ENCODE measurements at regions not wholly inside any gene's neighbourhood (a gene's known extent, or its start where the extent isn't known, plus 50 kb on each side); places are given as distances from the start of the nearest gene placed in this dataset.

DNA sequence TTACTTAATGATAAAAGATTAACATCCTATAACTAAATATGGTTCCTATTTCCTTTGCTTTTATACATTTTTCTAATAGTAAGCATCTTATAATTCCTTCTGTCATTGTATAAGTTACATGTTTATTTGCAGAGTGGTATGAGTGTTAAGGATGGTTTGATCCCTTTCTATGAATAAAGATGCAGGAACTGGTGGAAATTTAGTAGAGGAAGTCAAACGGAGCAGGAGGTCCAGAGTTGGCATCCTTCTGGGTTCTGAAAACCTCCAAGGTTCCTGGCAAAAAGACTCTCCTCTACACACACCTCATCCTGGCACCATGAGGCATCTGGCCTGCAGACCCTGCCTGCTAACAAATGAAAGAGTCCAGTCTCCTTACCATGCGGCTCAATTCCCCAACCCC lies 296.8 kb downstream of the SOX9 start:
- no peak for DNase-seq
- H3K27ac ChIP-seq: no peak overlapping the region
- H3K36me3 ChIP-seq (replicated peaks): peaks cover 15% of the 10 kb centered on the region
- no peaks in the 10 kb centered on the region for H3K27me3 ChIP-seq (replicated peaks)
- TF ChIP-seq, protein P1, sequence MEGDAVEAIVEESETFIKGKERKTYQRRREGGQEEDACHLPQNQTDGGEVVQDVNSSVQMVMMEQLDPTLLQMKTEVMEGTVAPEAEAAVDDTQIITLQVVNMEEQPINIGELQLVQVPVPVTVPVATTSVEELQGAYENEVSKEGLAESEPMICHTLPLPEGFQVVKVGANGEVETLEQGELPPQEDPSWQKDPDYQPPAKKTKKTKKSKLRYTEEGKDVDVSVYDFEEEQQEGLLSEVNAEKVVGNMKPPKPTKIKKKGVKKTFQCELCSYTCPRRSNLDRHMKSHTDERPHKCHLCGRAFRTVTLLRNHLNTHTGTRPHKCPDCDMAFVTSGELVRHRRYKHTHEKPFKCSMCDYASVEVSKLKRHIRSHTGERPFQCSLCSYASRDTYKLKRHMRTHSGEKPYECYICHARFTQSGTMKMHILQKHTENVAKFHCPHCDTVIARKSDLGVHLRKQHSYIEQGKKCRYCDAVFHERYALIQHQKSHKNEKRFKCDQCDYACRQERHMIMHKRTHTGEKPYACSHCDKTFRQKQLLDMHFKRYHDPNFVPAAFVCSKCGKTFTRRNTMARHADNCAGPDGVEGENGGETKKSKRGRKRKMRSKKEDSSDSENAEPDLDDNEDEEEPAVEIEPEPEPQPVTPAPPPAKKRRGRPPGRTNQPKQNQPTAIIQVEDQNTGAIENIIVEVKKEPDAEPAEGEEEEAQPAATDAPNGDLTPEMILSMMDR (IDR thresholded peaks at IDR 0.05; ENCODE audit: low read depth, low read length, missing control alignments): no peak
- H3K4me3 ChIP-seq (ENCODE audit: low read depth, low read length): no peak overlapping the region
- in situ Hi-C loops (cut with HindIII; ENCODE audit: low pct_ligation_motif_present, low sequenced_read_pairs): no loop called here

DNA sequence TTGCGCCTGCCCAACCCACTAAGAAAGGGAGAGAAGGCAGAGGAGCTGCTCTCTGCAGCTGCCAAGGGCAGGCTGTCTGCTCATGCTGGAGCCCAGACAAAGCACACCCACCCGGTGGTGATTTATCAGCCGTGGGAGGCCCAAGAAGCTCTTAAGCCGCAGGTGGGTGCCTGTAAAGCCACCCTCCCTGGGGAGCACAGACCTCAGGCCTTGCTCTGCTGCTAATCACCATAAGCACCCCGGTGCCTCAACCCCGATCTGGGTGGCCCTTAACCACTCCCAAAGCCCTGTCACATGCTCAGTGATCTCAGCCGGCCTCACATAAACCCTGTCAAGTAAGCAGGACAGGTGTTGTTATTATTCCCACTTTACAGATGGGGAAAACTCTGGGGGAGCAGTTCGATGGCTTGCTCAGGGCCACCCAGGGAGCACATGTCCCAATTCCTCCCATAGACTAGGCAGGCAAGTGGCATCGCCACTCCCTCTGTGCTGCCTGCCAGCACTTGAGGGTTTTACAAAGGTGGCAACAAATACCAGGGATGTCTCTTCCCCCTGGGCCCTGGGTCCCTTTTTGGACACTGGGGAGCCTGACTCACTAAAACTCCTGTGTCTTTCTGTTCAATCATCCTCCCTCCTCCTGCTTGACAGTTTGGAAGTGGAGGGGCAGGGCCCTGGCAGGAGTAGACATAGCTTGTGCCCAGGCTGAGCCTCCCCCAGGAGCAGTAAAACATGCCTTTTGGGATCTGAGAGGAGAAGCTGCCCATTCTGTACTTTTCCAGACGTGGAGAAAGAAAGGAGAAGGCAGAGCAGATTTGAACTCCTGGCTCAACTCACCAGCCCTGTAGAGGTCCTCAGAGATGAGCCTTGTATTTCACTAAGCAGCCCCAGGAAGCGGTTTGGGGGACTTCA lies 299.3 kb downstream of the SOX9 start:
- TF ChIP-seq, protein P1 (IDR thresholded peaks at IDR 0.05; ENCODE audit: low read depth, low read length, missing control alignments): no peak
- DNase-seq: no peak
- Histone ChIP-seq H3K4me3 (ENCODE audit: low read depth, low read length) (no peak overlapping the region), H3K36me3 (replicated peaks) (peaks cover 10% of the 10 kb centered on the region), H3K27me3 (replicated peaks) (no peaks in the 10 kb centered on the region), H3K27ac (peak overlapping the region; percentile 88)
- in situ Hi-C loops (cut with HindIII; ENCODE audit: low pct_ligation_motif_present, low sequenced_read_pairs): no loop called here

DNA sequence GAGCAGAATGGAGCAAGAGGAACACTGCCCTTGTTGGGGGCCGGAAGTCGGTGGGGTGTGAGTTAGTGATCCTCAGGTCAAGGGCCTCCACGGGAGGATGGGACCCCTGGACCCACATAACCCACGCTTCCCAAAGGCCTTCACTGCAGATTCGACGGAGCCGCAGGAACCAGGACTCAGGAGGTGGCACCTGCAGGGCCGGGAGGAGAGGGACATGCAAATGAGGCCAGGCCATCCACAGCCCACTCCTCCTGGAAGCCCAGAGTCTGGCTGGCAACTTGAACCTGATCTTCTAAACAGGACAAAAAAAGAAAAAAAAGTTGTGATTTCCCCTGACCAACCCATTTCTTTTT lies 299.9 kb downstream of the SOX9 start:
- Histone ChIP-seq H3K36me3 (replicated peaks) (peaks cover 10% of the 10 kb centered on the region), H3K27ac (peak overlapping the region; percentile 88), H3K27me3 (replicated peaks) (no peaks in the 10 kb centered on the region), H3K4me3 (ENCODE audit: low read depth, low read length) (no peak overlapping the region)
- in situ Hi-C loops (cut with HindIII; ENCODE audit: low pct_ligation_motif_present, low sequenced_read_pairs): no loop called here
- TF ChIP-seq, protein P1 (IDR thresholded peaks at IDR 0.05; ENCODE audit: low read depth, low read length, missing control alignments): no peak
- DNase-seq: no peak

DNA sequence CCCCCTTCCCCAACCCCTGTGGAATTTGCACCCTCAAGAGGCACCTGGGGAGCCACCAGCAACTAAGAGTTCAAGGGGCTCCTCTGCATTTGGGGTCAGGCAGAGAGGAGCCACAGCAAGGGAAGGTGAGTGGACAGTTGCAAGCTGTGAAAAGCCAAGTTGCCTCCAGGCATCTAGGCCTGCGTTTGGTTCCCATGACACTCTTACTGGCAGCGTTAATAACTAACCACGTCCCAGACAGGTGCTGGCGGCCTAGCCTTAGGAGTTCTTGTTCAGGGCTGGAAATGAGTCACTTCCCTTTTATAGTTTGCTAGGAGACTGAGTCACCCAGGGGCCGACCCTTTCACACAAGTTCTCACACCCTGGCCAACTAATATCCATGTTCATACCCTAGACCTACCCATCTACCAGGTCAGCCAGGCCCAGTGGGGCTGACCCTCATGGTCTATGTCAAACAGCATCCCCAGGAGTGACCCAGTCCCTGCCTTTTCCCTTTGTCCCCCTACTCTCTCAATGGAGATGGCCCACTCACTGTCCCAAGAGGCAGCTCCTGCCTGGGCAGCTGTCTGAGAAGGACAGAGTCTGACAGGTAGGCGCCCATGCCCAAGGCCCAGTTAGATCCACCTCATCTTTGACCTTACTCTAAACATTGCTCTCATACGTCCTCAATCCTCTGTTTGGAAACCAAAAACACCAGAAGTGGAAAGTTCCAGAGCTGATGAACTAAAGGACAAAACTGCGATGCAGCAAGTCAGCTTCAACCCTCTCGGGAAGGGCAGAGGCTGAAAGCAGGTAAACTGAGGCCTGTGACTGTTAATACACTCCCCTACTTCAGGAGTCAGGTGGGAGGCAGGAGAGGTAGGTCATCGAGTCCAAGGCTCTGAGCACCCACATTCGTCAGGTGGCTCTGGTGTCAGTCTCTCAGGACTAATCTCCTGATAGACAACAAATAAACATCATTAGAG lies 300.6 kb downstream of the SOX9 start:
- in situ Hi-C loops (cut with HindIII; ENCODE audit: low pct_ligation_motif_present, low sequenced_read_pairs): no loop called here
- H3K27me3 ChIP-seq (replicated peaks): no peaks in the 10 kb centered on the region
- peaks cover 10% of the 10 kb centered on the region for H3K36me3 ChIP-seq (replicated peaks)
- H3K27ac ChIP-seq: peak overlapping the region; percentile 88
- TF ChIP-seq, protein P1 (IDR thresholded peaks at IDR 0.05; ENCODE audit: low read depth, low read length, missing control alignments): no peak
- no peak overlapping the region for H3K4me3 ChIP-seq (ENCODE audit: low read depth, low read length)
- DNase-seq: peak; percentile 98

DNA sequence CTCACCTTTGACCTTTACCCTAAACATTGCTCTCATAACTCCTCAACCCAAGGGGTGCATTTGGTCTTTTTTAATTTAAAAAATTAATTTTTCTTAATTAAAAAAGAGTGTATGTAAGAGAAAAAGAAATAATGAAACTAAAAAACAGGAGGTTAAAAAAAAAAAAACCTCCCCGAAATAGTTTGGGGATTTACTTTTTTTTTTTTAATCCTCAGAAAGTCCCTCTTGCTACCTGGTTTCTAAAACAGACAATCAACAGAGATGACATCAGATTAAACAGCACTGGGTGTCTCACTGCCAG lies 301.3 kb downstream of the SOX9 start:
- DNase-seq: no peak
- Histone ChIP-seq H3K36me3 (replicated peaks) (peaks cover 10% of the 10 kb centered on the region), H3K4me3 (ENCODE audit: low read depth, low read length) (no peak overlapping the region), H3K27ac (peak overlapping the region; percentile 88), H3K27me3 (replicated peaks) (no peaks in the 10 kb centered on the region)
- in situ Hi-C loops (cut with HindIII; ENCODE audit: low pct_ligation_motif_present, low sequenced_read_pairs): no loop called here
- TF ChIP-seq, protein P1 (IDR thresholded peaks at IDR 0.05; ENCODE audit: low read depth, low read length, missing control alignments): no peak

Measured in brain microvascular endothelial cell (primary cell).